ENCODE measurements at regions not wholly inside any gene's neighbourhood (a gene's known extent, or its start where the extent isn't known, plus 50 kb on each side); places are given as distances from the start of the nearest gene placed in this dataset.

DNA sequence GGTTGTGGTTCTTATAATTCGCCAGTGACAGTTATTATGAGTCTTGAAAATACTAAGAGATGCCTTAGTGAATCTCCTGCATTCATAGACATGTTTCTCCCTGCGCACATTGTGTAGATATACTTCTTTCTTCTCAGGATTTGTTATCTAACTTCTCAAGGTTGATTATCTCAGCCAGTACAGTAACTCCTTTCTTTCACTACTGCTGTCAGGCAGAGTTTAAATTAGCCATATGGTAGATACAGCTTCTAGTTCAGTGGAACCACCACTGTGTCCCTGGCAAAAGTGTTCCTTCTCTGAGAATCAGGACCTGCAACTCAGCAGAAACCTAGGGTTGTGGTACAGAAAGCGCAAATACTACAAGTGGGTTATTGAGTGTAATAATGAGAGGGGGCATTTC lies 175.0 kb upstream of the SGO1 start:
- no peaks in the 10 kb centered on the region for H3K36me3 ChIP-seq

DNA sequence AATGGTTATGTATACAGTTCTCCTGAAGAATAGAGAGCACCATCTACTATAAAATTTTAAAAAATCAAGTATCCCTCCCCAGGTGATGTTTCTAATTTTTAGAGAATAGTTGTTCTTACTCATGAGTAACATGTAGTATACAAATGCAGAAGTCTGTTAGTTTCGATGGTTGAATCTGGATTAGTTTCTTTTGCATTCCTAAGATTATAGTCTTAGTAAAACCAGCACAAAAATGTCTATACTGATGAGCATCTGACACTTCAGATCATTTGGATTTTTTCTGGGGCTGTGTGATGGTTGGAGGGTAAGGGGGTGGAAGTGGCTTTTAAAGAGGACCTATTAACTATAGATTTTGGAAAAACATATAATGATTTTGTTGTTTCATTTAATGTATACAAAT lies 167.3 kb upstream of the SGO1 start:
- no peaks in the 10 kb centered on the region for H3K9me3 ChIP-seq
- WGBS, 2 donors = 91 to 98% methylated on average over 1 of the region's 1 CpG

More for the DNA sequence above, 175.0 kb upstream of the SGO1 start:
- H3K9me3 ChIP-seq = no peaks in the 10 kb centered on the region
- TF ChIP-seq POLR2A (IDR thresholded peaks at IDR 0.05) = no peak
- TF ChIP-seq, protein P1, sequence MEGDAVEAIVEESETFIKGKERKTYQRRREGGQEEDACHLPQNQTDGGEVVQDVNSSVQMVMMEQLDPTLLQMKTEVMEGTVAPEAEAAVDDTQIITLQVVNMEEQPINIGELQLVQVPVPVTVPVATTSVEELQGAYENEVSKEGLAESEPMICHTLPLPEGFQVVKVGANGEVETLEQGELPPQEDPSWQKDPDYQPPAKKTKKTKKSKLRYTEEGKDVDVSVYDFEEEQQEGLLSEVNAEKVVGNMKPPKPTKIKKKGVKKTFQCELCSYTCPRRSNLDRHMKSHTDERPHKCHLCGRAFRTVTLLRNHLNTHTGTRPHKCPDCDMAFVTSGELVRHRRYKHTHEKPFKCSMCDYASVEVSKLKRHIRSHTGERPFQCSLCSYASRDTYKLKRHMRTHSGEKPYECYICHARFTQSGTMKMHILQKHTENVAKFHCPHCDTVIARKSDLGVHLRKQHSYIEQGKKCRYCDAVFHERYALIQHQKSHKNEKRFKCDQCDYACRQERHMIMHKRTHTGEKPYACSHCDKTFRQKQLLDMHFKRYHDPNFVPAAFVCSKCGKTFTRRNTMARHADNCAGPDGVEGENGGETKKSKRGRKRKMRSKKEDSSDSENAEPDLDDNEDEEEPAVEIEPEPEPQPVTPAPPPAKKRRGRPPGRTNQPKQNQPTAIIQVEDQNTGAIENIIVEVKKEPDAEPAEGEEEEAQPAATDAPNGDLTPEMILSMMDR (IDR thresholded peaks at IDR 0.05) = no peak
- 94 to 96% methylated on average over 3 of the region's 3 CpGs for WGBS, 2 donors
- no peak overlapping the region for H3K27ac ChIP-seq
- H3K4me3 ChIP-seq (replicated peaks in 1 of 3) = no peak overlapping the region
- no peak for DNase-seq
- intact Hi-C loops (cut with DNase I) = no loop called here
- H3K4me1 ChIP-seq = no peaks in the 10 kb centered on the region
- no peaks in the 10 kb centered on the region for H3K27me3 ChIP-seq

DNA sequence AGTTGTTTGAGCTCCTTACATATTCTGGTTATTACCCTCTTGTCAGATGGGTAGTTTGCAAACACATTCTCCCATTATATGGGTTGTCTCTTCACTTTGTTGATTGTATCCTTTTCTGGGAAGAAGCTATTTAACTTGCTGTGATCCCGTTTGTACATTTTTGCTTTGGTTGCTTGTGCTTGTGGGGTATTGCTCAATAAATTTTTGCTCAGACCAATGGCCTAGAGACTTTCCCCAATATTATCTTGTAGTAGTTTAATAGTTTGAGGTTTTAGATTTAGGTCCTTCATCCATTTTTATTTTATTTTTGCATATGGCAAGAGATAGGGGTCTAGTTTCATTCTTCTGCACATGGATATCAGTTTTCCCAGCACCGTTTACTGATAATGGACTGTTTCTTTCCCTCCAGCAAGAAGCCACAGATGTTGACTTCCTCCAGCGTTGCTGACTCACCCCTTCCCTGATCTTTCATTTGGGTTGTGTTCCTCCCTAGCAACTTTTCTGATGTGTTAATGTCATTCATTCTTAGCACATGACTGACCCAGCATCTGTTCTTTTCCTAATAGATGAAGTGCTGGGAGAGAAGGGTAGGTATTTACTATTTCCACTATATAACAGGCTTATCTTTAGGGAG lies 166.7 kb upstream of the SGO1 start:
- WGBS, 2 donors = 66 to 80% methylated on average over 3 of the region's 3 CpGs

More for the DNA sequence above, 167.3 kb upstream of the SGO1 start:
- Histone ChIP-seq H3K27me3 (no peaks in the 10 kb centered on the region), H3K4me1 (no peaks in the 10 kb centered on the region), H3K4me3 (replicated peaks in 1 of 3) (no peak overlapping the region), H3K36me3 (no peaks in the 10 kb centered on the region), H3K27ac (no peak overlapping the region)
- DNase-seq = no peak
- TF ChIP-seq POLR2A (IDR thresholded peaks at IDR 0.05) = no peak
- TF ChIP-seq, protein P1 (IDR thresholded peaks at IDR 0.05) = no peak
- intact Hi-C loops (cut with DNase I) = no loop called here

DNA sequence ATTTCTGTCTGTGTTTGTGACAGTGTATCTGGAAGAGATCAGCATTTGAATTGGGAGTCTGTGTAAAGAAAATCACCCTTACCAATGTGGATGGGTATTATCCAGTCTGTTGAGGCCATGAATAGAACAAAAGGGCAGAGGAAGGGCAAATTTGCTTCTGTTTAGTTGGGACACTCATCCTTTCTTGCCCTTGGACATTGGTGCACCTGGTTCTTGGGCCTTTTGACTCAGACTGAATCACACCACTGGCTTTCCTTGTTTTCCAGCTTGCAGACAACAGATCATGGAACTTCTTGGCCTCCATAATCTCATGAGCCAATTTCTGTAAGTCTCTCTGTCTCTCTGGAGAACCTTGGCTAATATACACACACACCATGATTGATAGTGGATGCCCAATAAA lies 164.4 kb upstream of the SGO1 start:
- Histone ChIP-seq H3K9me3 (no peaks in the 10 kb centered on the region), H3K4me3 (replicated peaks in 1 of 3) (no peak overlapping the region), H3K27me3 (no peaks in the 10 kb centered on the region), H3K27ac (no peak overlapping the region), H3K36me3 (no peaks in the 10 kb centered on the region), H3K4me1 (no peaks in the 10 kb centered on the region)
- intact Hi-C loops (cut with DNase I) = no loop called here
- TF ChIP-seq, protein P1 (IDR thresholded peaks at IDR 0.05) = no peak
- TF ChIP-seq POLR2A (IDR thresholded peaks at IDR 0.05) = no peak
- DNase-seq = no peak

More for the DNA sequence above, 166.7 kb upstream of the SGO1 start:
- no peaks in the 10 kb centered on the region for H3K9me3 ChIP-seq
- H3K27me3 ChIP-seq = no peaks in the 10 kb centered on the region
- TF ChIP-seq POLR2A (IDR thresholded peaks at IDR 0.05) = no peak
- TF ChIP-seq, protein P1 (IDR thresholded peaks at IDR 0.05) = no peak
- H3K4me1 ChIP-seq = no peaks in the 10 kb centered on the region
- no peak overlapping the region for H3K4me3 ChIP-seq (replicated peaks in 1 of 3)
- DNase-seq = no peak
- H3K27ac ChIP-seq = no peak overlapping the region
- no peaks in the 10 kb centered on the region for H3K36me3 ChIP-seq
- intact Hi-C loops (cut with DNase I) = no loop called here

DNA sequence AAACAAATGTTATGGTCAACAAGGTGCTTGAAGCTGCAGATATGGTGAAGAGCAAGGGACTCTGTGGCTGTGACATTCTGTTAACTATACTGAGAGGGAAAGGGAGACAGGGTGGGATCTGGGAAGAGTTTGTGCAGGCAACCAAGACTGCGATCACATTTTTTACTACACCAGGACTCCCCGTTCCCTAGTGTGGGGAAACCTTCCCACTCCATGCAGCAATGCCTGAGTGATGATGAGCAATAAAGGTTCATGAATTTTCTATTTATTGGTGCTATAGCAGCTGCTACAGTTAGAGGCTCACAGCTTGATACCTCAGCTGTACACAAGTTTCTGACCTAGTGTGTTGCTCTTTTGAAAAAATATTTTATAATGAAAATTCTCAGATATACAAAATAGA lies 160.9 kb upstream of the SGO1 start:
- H3K4me1 ChIP-seq = no peaks in the 10 kb centered on the region
- WGBS, 2 donors = 77 to 89% methylated on average over 2 of the region's 2 CpGs
- no peak overlapping the region for H3K27ac ChIP-seq
- no peak for TF ChIP-seq POLR2A (IDR thresholded peaks at IDR 0.05)
- TF ChIP-seq, protein P1 (IDR thresholded peaks at IDR 0.05) = no peak
- no peak overlapping the region for H3K4me3 ChIP-seq (replicated peaks in 1 of 3)
- no peak for DNase-seq
- H3K36me3 ChIP-seq = no peaks in the 10 kb centered on the region
- intact Hi-C loops (cut with DNase I) = no loop called here
- no peaks in the 10 kb centered on the region for H3K27me3 ChIP-seq
- no peaks in the 10 kb centered on the region for H3K9me3 ChIP-seq

Measured in thyroid gland (tissue), 4 donors.